Effector memory CD8-positive, alpha-beta T cell (primary cell): ENCODE measurements at regions not wholly inside any gene's neighbourhood (a gene's known extent, or its start where the extent isn't known, plus 50 kb on each side); places are given as distances from the start of the nearest gene placed in this dataset.
A peak's percentile ranks its signal among the peaks of the same experiment; 100 is the strongest.
"Not testable (repeated sequence)": the region's sequence is repeated elsewhere in the genome, so short reads cannot be mapped to it uniquely, and the experiment has no call there.

Experiments
- ATAC-seq: fragments of 150-1000 bp; cut with Tn5 transposase; replicated peaks from 2 replicates; pipeline ENCODE4 v1.10.0; 2021; ENCODE audit warnings: mild to moderate bottlenecking, moderate library complexity
- DNase-seq, 3 experiments: peaks; one replicate each; pipeline ENCODE4 v3.0.0; 2021
- H3K27ac Mint-ChIP-seq, 2 donors: one replicate each; pipeline ENCODE4 v1.8.0; 2022; ENCODE audit warnings: mild to moderate bottlenecking in 2 of 2, mixed read lengths in 2 of 2, moderate library complexity in 2 of 2
- H3K27me3 Mint-ChIP-seq, 2 donors: one replicate each; pipeline ENCODE4 v1.8.0; 2022; ENCODE audit warnings: mixed read lengths in 2 of 2
- H3K36me3 Mint-ChIP-seq: one replicate; pipeline ENCODE4 v1.8.0; 2022; ENCODE audit warnings: mild to moderate bottlenecking, moderate library complexity, mixed read lengths; ENCODE audit not compliant: insufficient read depth
- H3K4me1 Mint-ChIP-seq, 2 donors: one replicate each; pipeline ENCODE4 v1.8.0; 2022; ENCODE audit warnings: low read depth in 2 of 2, mixed read lengths in 2 of 2
- H3K4me3 Mint-ChIP-seq, 2 donors: one replicate each; pipeline ENCODE4 v1.8.0; 2022; ENCODE audit warnings: mild to moderate bottlenecking in 2 of 2, mixed read lengths in 2 of 2, moderate library complexity in 2 of 2
- H3K9me3 Mint-ChIP-seq, 2 donors: one replicate each; pipeline ENCODE4 v1.8.0; 2022; ENCODE audit warnings: mixed read lengths in 2 of 2

- no peaks in the 10 kb centered on the region for H3K36me3 Mint-ChIP-seq
- H3K4me3 Mint-ChIP-seq = no peak overlapping the region
- ATAC-seq (no peak), DNase-seq (no peak)
- no peaks in the 10 kb centered on the region for H3K4me1 Mint-ChIP-seq
- no peaks in the 10 kb centered on the region for H3K9me3 Mint-ChIP-seq
- H3K27me3 Mint-ChIP-seq = peaks cover 8 to 25% of the 10 kb centered on the region in 2 donors
- H3K27ac Mint-ChIP-seq = no peak overlapping the region
These were observed 222.3 kb upstream of the KIF2A start for GRCh38 chr5:62083661-62084060.

GRCh38 chr5:62084391-62084790 is 221.6 kb upstream of the KIF2A start:
- no peaks in the 10 kb centered on the region for H3K9me3 Mint-ChIP-seq
- no peak overlapping the region for H3K27ac Mint-ChIP-seq
- H3K36me3 Mint-ChIP-seq = no peaks in the 10 kb centered on the region
- ATAC-seq (no peak), DNase-seq (no peak)
- H3K4me3 Mint-ChIP-seq = no peak overlapping the region
- H3K4me1 Mint-ChIP-seq = no peaks in the 10 kb centered on the region
- H3K27me3 Mint-ChIP-seq = peaks cover 8 to 22% of the 10 kb centered on the region in 2 donors

- Mint-ChIP-seq H3K4me3 (no peak overlapping the region), H3K4me1 (peaks cover 5 to 6% of the 10 kb centered on the region in 2 donors), H3K27me3 (peaks cover 7 to 9% of the 10 kb centered on the region in 2 donors), H3K9me3 (no peaks in the 10 kb centered on the region), H3K27ac (no peak overlapping the region), H3K36me3 (no peaks in the 10 kb centered on the region)
- ATAC-seq = no peak
- DNase-seq = no peak
These were observed 215.1 kb upstream of the KIF2A start for GRCh38 chr5:62090953-62091352.

GRCh38 chr5:62093411-62093810 is 212.6 kb upstream of the KIF2A start:
- no peak for ATAC-seq
- Mint-ChIP-seq H3K27ac (no peak overlapping the region), H3K4me3 (no peak overlapping the region), H3K27me3 (peaks cover 0 to 9% of the 10 kb centered on the region in 2 donors), H3K9me3 (no peaks in the 10 kb centered on the region), H3K4me1 (peaks cover 5 to 6% of the 10 kb centered on the region in 2 donors), H3K36me3 (no peaks in the 10 kb centered on the region)
- DNase-seq = no peak

GRCh38 chr5:62093976-62094375 is 212.0 kb upstream of the KIF2A start:
- Mint-ChIP-seq H3K9me3 (peaks cover under 1 to 3% of the 10 kb centered on the region in 2 donors), H3K4me3 (peak overlapping the region; percentile 34 to 44)
- DNase-seq = no peak

GRCh38 chr5:62097361-62097760 is 208.6 kb upstream of the KIF2A start:
- DNase-seq = no peak
- no peak for ATAC-seq
- Mint-ChIP-seq H3K27ac (no peak overlapping the region), H3K9me3 (peaks cover 2 to 7% of the 10 kb centered on the region in 2 donors), H3K27me3 (peaks cover 0 to 16% of the 10 kb centered on the region in 2 donors), H3K36me3 (no peaks in the 10 kb centered on the region), H3K4me1 (peaks cover 5 to 6% of the 10 kb centered on the region in 2 donors), H3K4me3 (no peak overlapping the region)

More at GRCh38 chr5:62093976-62094375, 212.0 kb upstream of the KIF2A start:
- ATAC-seq = no peak
- Mint-ChIP-seq H3K4me1 (peaks cover 5 to 6% of the 10 kb centered on the region in 2 donors), H3K27ac (no peak overlapping the region), H3K36me3 (no peaks in the 10 kb centered on the region), H3K27me3 (peaks cover 0 to 9% of the 10 kb centered on the region in 2 donors)

GRCh38 chr5:62100201-62100600 is 205.8 kb upstream of the KIF2A start:
- H3K27ac Mint-ChIP-seq = no peak overlapping the region
- DNase-seq = no peak
- H3K4me3 Mint-ChIP-seq = no peak overlapping the region
- peaks cover 0 to 21% of the 10 kb centered on the region in 2 donors for H3K27me3 Mint-ChIP-seq
- no peaks in the 10 kb centered on the region for H3K36me3 Mint-ChIP-seq
- ATAC-seq = no peak
- no peaks in the 10 kb centered on the region for H3K4me1 Mint-ChIP-seq
- H3K9me3 Mint-ChIP-seq = peaks cover 4 to 7% of the 10 kb centered on the region in 2 donors

- not testable (repeated sequence) for H3K4me1 Mint-ChIP-seq, H3K36me3 Mint-ChIP-seq, H3K27ac Mint-ChIP-seq, H3K9me3 Mint-ChIP-seq, ATAC-seq, H3K4me3 Mint-ChIP-seq, DNase-seq
- H3K27me3 Mint-ChIP-seq = peaks cover 9 to 52% of the 10 kb centered on the region in 2 donors
These were observed 202.1 kb upstream of the KIF2A start for GRCh38 chr5:62103863-62104262.

- DNase-seq (no peak), ATAC-seq (no peak)
- no peaks in the 10 kb centered on the region for H3K36me3 Mint-ChIP-seq
These were observed 194.6 kb upstream of the KIF2A start for GRCh38 chr5:62111428-62111827.

GRCh38 chr5:62112689-62113228 is 193.2 kb upstream of the KIF2A start:
- H3K27me3 Mint-ChIP-seq = peaks cover 5 to 29% of the 10 kb centered on the region in 2 donors
- DNase-seq = no peak
- no peak for ATAC-seq

More at GRCh38 chr5:62111428-62111827, 194.6 kb upstream of the KIF2A start:
- Mint-ChIP-seq H3K9me3 (no peaks in the 10 kb centered on the region), H3K4me1 (no peaks in the 10 kb centered on the region), H3K27ac (no peak overlapping the region), H3K4me3 (no peak overlapping the region), H3K27me3 (peaks cover 7 to 41% of the 10 kb centered on the region in 2 donors)

GRCh38 chr5:62115014-62115413 is 191.0 kb upstream of the KIF2A start:
- H3K4me3 Mint-ChIP-seq = no peak overlapping the region
- no peak overlapping the region for H3K27ac Mint-ChIP-seq
- H3K36me3 Mint-ChIP-seq = no peaks in the 10 kb centered on the region
- no peaks in the 10 kb centered on the region for H3K9me3 Mint-ChIP-seq
- DNase-seq (no peak), ATAC-seq (no peak)
- no peaks in the 10 kb centered on the region for H3K4me1 Mint-ChIP-seq
- peaks cover 15 to 34% of the 10 kb centered on the region in 2 donors for H3K27me3 Mint-ChIP-seq

More at GRCh38 chr5:62112689-62113228, 193.2 kb upstream of the KIF2A start:
- no peaks in the 10 kb centered on the region for H3K36me3 Mint-ChIP-seq
- no peaks in the 10 kb centered on the region for H3K9me3 Mint-ChIP-seq
- no peak overlapping the region for H3K4me3 Mint-ChIP-seq
- no peak overlapping the region for H3K27ac Mint-ChIP-seq
- H3K4me1 Mint-ChIP-seq = no peaks in the 10 kb centered on the region

GRCh38 chr5:62124266-62124665 is 181.7 kb upstream of the KIF2A start:
- ATAC-seq = no peak
- Mint-ChIP-seq H3K4me1 (no peaks in the 10 kb centered on the region), H3K27ac (no peak overlapping the region)

GRCh38 chr5:62126090-62126489 is 179.9 kb upstream of the KIF2A start:
- H3K4me1 Mint-ChIP-seq = no peaks in the 10 kb centered on the region
- DNase-seq (no peak), ATAC-seq (no peak)
- H3K4me3 Mint-ChIP-seq = no peak overlapping the region
- no peaks in the 10 kb centered on the region for H3K9me3 Mint-ChIP-seq
- no peaks in the 10 kb centered on the region for H3K36me3 Mint-ChIP-seq
- H3K27ac Mint-ChIP-seq = no peak overlapping the region
- peaks cover under 1 to 6% of the 10 kb centered on the region in 2 donors for H3K27me3 Mint-ChIP-seq

More at GRCh38 chr5:62124266-62124665, 181.7 kb upstream of the KIF2A start:
- Mint-ChIP-seq H3K4me3 (no peak overlapping the region), H3K36me3 (no peaks in the 10 kb centered on the region), H3K9me3 (no peaks in the 10 kb centered on the region), H3K27me3 (peaks cover 18 to 19% of the 10 kb centered on the region in 2 donors)
- no peak for DNase-seq

GRCh38 chr5:62127098-62127736 is 178.8 kb upstream of the KIF2A start:
- Mint-ChIP-seq H3K27ac (no peak overlapping the region), H3K9me3 (peaks cover 0 to 5% of the 10 kb centered on the region in 2 donors), H3K27me3 (peaks cover 9 to 11% of the 10 kb centered on the region in 2 donors), H3K4me1 (no peaks in the 10 kb centered on the region), H3K4me3 (no peak overlapping the region), H3K36me3 (no peaks in the 10 kb centered on the region)
- DNase-seq = no peak
- ATAC-seq = no peak
